ENCODE measurements at regions not wholly inside any gene's neighbourhood (a gene's known extent, or its start where the extent isn't known, plus 50 kb on each side); places are given as distances from the start of the nearest gene placed in this dataset.
"Not testable (repeated sequence)": the region's sequence is repeated elsewhere in the genome, so short reads cannot be mapped to it uniquely, and the experiment has no call there.

DNA sequence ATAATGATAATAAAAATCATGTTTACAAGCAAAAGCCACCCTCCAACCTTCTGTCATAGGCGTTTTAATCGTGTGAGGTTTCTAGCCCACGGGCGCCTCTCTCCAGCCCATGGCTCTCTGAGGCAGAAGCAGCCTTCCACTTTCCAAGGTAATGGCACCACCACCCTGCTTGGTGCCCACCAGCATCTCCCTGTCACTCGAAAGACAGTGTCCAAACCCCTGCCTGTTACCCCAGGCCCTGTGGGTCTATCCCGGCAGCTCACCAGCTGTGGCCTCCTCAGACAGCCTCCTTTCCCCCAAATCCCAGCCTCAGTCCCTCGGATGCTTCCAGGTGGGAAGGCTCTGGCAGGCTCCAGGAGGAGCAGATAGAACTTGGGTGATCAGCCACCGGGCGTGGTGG is 123.8 kb upstream of the LPCAT1 start:
- TF ChIP-seq, protein P1, sequence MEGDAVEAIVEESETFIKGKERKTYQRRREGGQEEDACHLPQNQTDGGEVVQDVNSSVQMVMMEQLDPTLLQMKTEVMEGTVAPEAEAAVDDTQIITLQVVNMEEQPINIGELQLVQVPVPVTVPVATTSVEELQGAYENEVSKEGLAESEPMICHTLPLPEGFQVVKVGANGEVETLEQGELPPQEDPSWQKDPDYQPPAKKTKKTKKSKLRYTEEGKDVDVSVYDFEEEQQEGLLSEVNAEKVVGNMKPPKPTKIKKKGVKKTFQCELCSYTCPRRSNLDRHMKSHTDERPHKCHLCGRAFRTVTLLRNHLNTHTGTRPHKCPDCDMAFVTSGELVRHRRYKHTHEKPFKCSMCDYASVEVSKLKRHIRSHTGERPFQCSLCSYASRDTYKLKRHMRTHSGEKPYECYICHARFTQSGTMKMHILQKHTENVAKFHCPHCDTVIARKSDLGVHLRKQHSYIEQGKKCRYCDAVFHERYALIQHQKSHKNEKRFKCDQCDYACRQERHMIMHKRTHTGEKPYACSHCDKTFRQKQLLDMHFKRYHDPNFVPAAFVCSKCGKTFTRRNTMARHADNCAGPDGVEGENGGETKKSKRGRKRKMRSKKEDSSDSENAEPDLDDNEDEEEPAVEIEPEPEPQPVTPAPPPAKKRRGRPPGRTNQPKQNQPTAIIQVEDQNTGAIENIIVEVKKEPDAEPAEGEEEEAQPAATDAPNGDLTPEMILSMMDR (IDR thresholded peaks at IDR 0.05; ENCODE audit: control insufficient read depth, extremely low read depth, insufficient read depth): no peak
- H3K4me3 ChIP-seq (ENCODE audit: low read depth, low read length): no peak overlapping the region
- no peak for DNase-seq (ENCODE audit: low read depth)

DNA sequence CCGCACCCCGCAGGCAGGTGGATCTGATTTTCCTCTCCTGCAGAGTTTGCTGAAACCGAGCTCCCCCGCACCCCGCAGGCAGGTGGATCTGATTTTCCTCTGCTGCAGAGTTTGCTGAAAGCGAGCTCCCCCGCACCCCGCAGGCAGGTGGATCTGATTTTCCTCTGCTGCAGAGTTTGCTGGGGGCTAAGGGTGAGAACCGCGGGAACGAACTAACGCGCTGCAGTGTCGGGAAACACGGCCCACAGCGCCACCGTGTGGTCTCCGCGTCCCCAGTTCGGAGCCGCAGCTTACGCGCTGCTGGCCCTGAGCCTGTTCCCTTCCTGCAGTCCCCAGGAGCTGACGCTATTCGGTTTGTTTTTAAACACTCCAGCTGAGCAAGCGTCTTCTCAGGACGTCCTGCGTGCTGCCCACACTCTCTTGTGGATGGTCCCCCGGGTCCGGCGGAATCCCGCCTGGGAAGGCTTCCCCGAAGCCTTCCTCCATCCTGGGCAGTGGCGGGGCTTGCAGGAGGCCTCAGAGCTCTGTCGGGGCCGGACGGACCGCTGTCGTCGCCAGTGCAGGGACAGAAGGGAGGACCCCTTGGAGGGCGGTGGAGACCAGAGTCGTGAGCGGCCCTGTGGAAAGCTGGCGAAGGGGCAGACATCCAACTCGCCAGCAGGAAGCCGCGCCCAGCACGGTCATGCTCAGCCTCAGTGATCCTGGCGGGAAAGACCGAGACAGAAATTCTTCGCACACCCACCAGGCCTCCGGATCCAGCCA is 121.2 kb upstream of the LPCAT1 start:
- peak overlapping the region; percentile 7; the same call in 1 of the 2 replicates for H3K4me3 ChIP-seq (ENCODE audit: low read depth, low read length)
- peak; percentile 38 for DNase-seq (ENCODE audit: low read depth)
- TF ChIP-seq, protein P1 (IDR thresholded peaks at IDR 0.05; ENCODE audit: control insufficient read depth, extremely low read depth, insufficient read depth): peak; percentile 98

DNA sequence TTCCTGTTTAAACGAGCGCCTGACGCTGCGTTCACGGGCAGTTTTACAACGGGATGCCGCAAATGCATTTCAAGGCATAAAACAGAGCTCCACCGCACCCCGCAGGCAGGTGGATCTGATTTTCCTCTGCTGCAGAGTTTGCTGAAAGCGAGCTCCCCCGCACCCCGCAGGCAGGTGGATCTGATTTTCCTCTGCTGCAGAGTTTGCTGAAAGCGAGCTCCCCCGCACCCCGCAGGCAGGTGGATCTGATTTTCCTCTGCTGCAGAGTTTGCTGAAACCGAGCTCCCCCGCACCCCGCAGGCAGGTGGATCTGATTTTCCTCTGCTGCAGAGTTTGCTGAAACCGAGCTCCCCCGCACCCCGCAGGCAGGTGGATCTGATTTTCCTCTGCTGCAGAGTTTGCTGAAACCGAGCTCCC is 120.6 kb upstream of the LPCAT1 start:
- not testable (repeated sequence) for H3K4me3 ChIP-seq (ENCODE audit: low read depth, low read length); DNase-seq (ENCODE audit: low read depth)

DNA sequence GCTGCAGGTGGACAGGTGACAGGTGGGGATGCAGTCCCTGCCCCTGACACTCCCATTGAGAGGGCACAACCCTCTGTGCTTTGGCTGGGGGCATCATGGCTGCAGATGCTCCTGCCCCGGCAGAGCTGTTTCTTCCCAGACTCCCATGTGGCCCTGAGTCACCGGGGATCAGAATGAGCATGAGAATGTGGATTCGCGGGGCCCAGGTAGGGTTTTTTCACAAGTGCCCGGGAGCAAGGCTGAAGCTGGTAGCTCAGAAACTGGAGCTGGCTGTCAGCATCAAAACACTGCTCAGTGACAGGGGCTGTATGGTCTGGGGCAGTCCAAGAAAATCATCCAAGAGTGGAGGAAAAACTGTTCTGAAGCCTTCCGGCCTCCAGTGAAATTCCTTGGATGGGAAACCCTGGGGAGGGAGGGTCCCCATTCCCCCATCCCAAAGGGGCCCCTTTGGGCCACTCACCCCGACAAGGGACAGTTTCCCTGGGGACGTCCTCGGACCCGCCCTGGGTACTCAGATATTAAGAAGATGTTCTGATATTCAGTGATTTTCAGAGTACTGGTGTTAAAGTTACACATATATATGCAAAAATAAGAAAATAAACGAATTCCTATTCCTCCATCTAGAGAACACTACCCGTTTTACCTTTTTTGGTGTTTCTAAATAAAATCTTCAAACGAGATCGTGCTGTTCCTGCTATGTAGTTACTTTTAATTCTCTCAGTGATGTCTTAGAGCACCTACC is 120.1 kb upstream of the LPCAT1 start:
- no peak for DNase-seq (ENCODE audit: low read depth)
- TF ChIP-seq, protein P1 (IDR thresholded peaks at IDR 0.05; ENCODE audit: control insufficient read depth, extremely low read depth, insufficient read depth): no peak
- H3K4me3 ChIP-seq (ENCODE audit: low read depth, low read length): no peak overlapping the region

DNA sequence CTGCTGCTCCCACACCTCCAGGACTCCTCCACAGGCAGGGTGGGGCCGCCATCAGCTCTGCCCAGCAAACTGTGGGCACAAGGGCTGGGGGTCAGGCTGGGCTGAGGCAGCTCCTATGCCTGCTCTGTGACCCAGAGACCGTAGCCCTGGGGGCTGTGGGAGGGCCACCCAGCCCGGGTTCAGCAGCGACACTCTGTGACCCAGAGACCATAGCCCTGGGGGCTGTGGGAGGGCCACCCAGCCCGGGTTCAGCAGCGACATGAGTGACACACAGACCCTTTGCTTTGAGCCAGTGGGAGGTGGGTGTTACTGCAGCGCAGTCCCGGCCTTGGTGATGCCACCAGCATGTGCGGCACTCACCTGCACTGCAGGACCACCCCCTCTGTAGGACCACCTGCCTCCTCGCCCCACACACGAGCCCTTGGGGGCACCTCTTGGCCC is 118.9 kb upstream of the LPCAT1 start:
- TF ChIP-seq, protein P1 (IDR thresholded peaks at IDR 0.05; ENCODE audit: control insufficient read depth, extremely low read depth, insufficient read depth): no peak
- no peak for DNase-seq (ENCODE audit: low read depth)
- H3K4me3 ChIP-seq (ENCODE audit: low read depth, low read length): no peak overlapping the region

DNA sequence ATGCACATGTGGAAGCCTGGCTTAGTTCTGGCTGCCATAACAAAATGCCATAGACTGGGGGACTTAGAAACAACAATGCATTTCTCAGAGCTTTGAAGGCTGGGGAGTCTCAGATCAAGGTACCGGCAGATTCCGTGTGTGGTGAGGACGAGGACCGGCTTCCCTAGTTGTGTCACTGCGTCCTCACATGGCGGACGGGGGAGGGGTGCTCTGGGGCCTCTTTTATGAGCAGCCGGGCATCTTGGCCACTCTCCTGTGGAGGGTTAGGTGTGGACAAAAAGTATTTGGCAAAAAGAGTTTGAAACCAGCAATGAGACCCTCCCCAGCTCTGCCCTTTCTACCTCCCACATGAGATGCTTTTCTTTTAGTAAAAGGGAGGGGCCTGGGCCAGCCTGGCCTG is 118.5 kb upstream of the LPCAT1 start:
- no peak overlapping the region for H3K4me3 ChIP-seq (ENCODE audit: low read depth, low read length)
- DNase-seq (ENCODE audit: low read depth): no peak
- TF ChIP-seq, protein P1 (IDR thresholded peaks at IDR 0.05; ENCODE audit: control insufficient read depth, extremely low read depth, insufficient read depth): no peak

DNA sequence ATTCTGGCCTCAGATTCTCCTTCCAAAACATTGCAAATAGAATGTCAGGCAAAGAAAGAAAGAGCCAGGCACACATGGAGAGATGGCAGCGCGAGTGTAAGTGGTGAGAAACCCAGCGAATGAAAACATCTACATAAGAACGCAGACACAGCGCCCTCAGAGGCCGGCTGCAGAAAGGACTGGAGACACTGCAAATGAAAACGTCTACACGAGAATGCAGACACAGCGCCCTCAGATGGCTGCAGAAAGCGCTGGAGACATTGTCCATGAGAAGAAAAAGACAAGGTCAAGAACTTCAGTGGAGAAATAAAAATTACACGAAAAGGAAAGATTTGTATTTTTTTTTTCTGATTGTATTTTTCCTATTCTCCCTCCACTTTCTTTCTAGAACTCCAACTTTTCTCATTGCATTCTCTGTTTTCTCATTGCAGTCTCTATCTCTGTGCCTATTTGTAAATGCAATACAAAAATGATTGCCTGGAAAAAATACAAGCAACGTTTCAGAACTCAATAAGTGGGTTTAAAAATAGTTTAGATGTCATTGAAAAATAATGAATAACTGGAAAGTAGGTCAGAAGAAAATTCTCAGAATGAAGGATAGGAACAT is 117.9 kb upstream of the LPCAT1 start:
- DNase-seq (ENCODE audit: low read depth): peak; percentile 65
- H3K4me3 ChIP-seq (ENCODE audit: low read depth, low read length): no peak overlapping the region
- TF ChIP-seq, protein P1 (IDR thresholded peaks at IDR 0.05; ENCODE audit: control insufficient read depth, extremely low read depth, insufficient read depth): peak; percentile 97

Data from LNCaP clone FGC (cell line).